IgD-negative memory B cell (primary cell): ENCODE measurements at regions not wholly inside any gene's neighbourhood (a gene's known extent, or its start where the extent isn't known, plus 50 kb on each side); places are given as distances from the start of the nearest gene placed in this dataset.

Experiments used
- H3K27ac Mint-ChIP-seq, 3 donors: one replicate each; pipeline ENCODE4 v1.8.0; 2020 to 2022; ENCODE audit warnings: mild to moderate bottlenecking in 3 of 3, mixed read lengths in 3 of 3, moderate library complexity in 1 of 3
- H3K27me3 Mint-ChIP-seq: one replicate; pipeline ENCODE4 v1.8.0; 2021; ENCODE audit warnings: mixed read lengths
- H3K36me3 Mint-ChIP-seq: one replicate; pipeline ENCODE4 v1.8.0; 2020; ENCODE audit warnings: mild to moderate bottlenecking, mixed read lengths
- H3K4me1 Mint-ChIP-seq, 3 donors: one replicate each; pipeline ENCODE4 v1.8.0; 2020 to 2022; ENCODE audit warnings: mixed read lengths in 3 of 3, mild to moderate bottlenecking in 1 of 3
- H3K4me3 Mint-ChIP-seq, 4 donors: one replicate each; pipeline ENCODE4 v1.8.0; 2020 to 2022; ENCODE audit warnings: mild to moderate bottlenecking in 4 of 4, mixed read lengths in 4 of 4, moderate library complexity in 3 of 4
- H3K9me3 Mint-ChIP-seq, 3 donors: one replicate each; pipeline ENCODE4 v1.8.0; 2020 to 2021; ENCODE audit warnings: mixed read lengths in 3 of 3, mild to moderate bottlenecking in 1 of 3

GRCh38 chr3:168990621-168991020 lies 672.9 kb downstream of the MECOM start:
- Mint-ChIP-seq H3K27ac (no peak overlapping the region), H3K4me1 (no peaks in the 10 kb centered on the region), H3K27me3 (no peaks in the 10 kb centered on the region), H3K4me3 (no peak overlapping the region), H3K9me3 (peaks cover 0 to 2% (median 1%) of the 10 kb centered on the region in 3 donors), H3K36me3 (no peaks in the 10 kb centered on the region)

- Mint-ChIP-seq H3K27me3 (no peaks in the 10 kb centered on the region), H3K9me3 (peaks cover 0 to 2% (median 1%) of the 10 kb centered on the region in 3 donors), H3K4me3 (no peak overlapping the region), H3K4me1 (no peaks in the 10 kb centered on the region), H3K27ac (no peak overlapping the region), H3K36me3 (no peaks in the 10 kb centered on the region)
These were observed 673.4 kb downstream of the MECOM start for GRCh38 chr3:168990134-168990533.

- H3K27me3 Mint-ChIP-seq: no peaks in the 10 kb centered on the region
- H3K4me3 Mint-ChIP-seq: no peak overlapping the region
- H3K36me3 Mint-ChIP-seq: no peaks in the 10 kb centered on the region
- no peaks in the 10 kb centered on the region for H3K4me1 Mint-ChIP-seq
- H3K27ac Mint-ChIP-seq: no peak overlapping the region
- H3K9me3 Mint-ChIP-seq: peaks cover 0 to 2% (median 1%) of the 10 kb centered on the region in 3 donors
These were observed 674.1 kb downstream of the MECOM start for GRCh38 chr3:168989396-168989795.

- H3K27me3 Mint-ChIP-seq: no peaks in the 10 kb centered on the region
- no peaks in the 10 kb centered on the region for H3K4me1 Mint-ChIP-seq
- H3K9me3 Mint-ChIP-seq: peaks cover 0 to 2% (median 1%) of the 10 kb centered on the region in 3 donors
- H3K36me3 Mint-ChIP-seq: no peaks in the 10 kb centered on the region
- H3K27ac Mint-ChIP-seq: no peak overlapping the region
- no peak overlapping the region for H3K4me3 Mint-ChIP-seq
These were observed 674.7 kb downstream of the MECOM start for GRCh38 chr3:168988853-168989252.

- Mint-ChIP-seq H3K4me3 (no peak overlapping the region), H3K4me1 (no peaks in the 10 kb centered on the region), H3K27ac (no peak overlapping the region), H3K9me3 (peaks cover 0 to 1% (median 0%) of the 10 kb centered on the region in 3 donors), H3K36me3 (no peaks in the 10 kb centered on the region), H3K27me3 (no peaks in the 10 kb centered on the region)
These were observed 678.6 kb downstream of the MECOM start for GRCh38 chr3:168984872-168985271.

GRCh38 chr3:168983046-168983445 lies 680.5 kb downstream of the MECOM start:
- Mint-ChIP-seq H3K4me1 (no peaks in the 10 kb centered on the region), H3K9me3 (peaks cover 0 to 1% (median 0%) of the 10 kb centered on the region in 3 donors), H3K27ac (no peak overlapping the region), H3K36me3 (no peaks in the 10 kb centered on the region), H3K4me3 (no peak overlapping the region), H3K27me3 (no peaks in the 10 kb centered on the region)

GRCh38 chr3:168981396-168981795 lies 682.1 kb downstream of the MECOM start:
- no peaks in the 10 kb centered on the region for H3K4me1 Mint-ChIP-seq
- no peaks in the 10 kb centered on the region for H3K36me3 Mint-ChIP-seq
- no peak overlapping the region for H3K27ac Mint-ChIP-seq
- no peaks in the 10 kb centered on the region for H3K27me3 Mint-ChIP-seq
- no peaks in the 10 kb centered on the region for H3K9me3 Mint-ChIP-seq
- no peak overlapping the region for H3K4me3 Mint-ChIP-seq

- Mint-ChIP-seq H3K27ac (no peak overlapping the region), H3K4me1 (no peaks in the 10 kb centered on the region), H3K9me3 (no peaks in the 10 kb centered on the region), H3K36me3 (no peaks in the 10 kb centered on the region), H3K4me3 (no peak overlapping the region), H3K27me3 (no peaks in the 10 kb centered on the region)
These were observed 685.7 kb downstream of the MECOM start for GRCh38 chr3:168977716-168978374.

GRCh38 chr3:168976969-168977368 lies 686.5 kb downstream of the MECOM start:
- no peak overlapping the region for H3K4me3 Mint-ChIP-seq
- H3K27me3 Mint-ChIP-seq: no peaks in the 10 kb centered on the region
- H3K27ac Mint-ChIP-seq: no peak overlapping the region
- no peaks in the 10 kb centered on the region for H3K9me3 Mint-ChIP-seq
- H3K4me1 Mint-ChIP-seq: no peaks in the 10 kb centered on the region
- H3K36me3 Mint-ChIP-seq: no peaks in the 10 kb centered on the region

- Mint-ChIP-seq H3K9me3 (no peaks in the 10 kb centered on the region), H3K36me3 (no peaks in the 10 kb centered on the region), H3K4me3 (no peak overlapping the region), H3K4me1 (no peaks in the 10 kb centered on the region), H3K27me3 (no peaks in the 10 kb centered on the region), H3K27ac (no peak overlapping the region)
These were observed 687.9 kb downstream of the MECOM start for GRCh38 chr3:168975576-168975975.

GRCh38 chr3:168974617-168975403 lies 688.7 kb downstream of the MECOM start:
- no peak overlapping the region for H3K4me3 Mint-ChIP-seq
- H3K9me3 Mint-ChIP-seq: no peaks in the 10 kb centered on the region
- no peak overlapping the region for H3K27ac Mint-ChIP-seq
- H3K27me3 Mint-ChIP-seq: no peaks in the 10 kb centered on the region
- H3K36me3 Mint-ChIP-seq: no peaks in the 10 kb centered on the region
- H3K4me1 Mint-ChIP-seq: no peaks in the 10 kb centered on the region

GRCh38 chr3:168973897-168974296 lies 689.6 kb downstream of the MECOM start:
- no peaks in the 10 kb centered on the region for H3K9me3 Mint-ChIP-seq
- H3K4me1 Mint-ChIP-seq: no peaks in the 10 kb centered on the region
- no peak overlapping the region for H3K27ac Mint-ChIP-seq
- H3K36me3 Mint-ChIP-seq: no peaks in the 10 kb centered on the region
- no peaks in the 10 kb centered on the region for H3K27me3 Mint-ChIP-seq
- H3K4me3 Mint-ChIP-seq: no peak overlapping the region

- Mint-ChIP-seq H3K36me3 (no peaks in the 10 kb centered on the region), H3K9me3 (no peaks in the 10 kb centered on the region), H3K27ac (no peak overlapping the region), H3K4me3 (no peak overlapping the region), H3K27me3 (no peaks in the 10 kb centered on the region), H3K4me1 (no peaks in the 10 kb centered on the region)
These were observed 690.3 kb downstream of the MECOM start for GRCh38 chr3:168973206-168973605.

- Mint-ChIP-seq H3K27ac (no peak overlapping the region), H3K4me3 (no peak overlapping the region), H3K9me3 (no peaks in the 10 kb centered on the region), H3K36me3 (no peaks in the 10 kb centered on the region), H3K4me1 (no peaks in the 10 kb centered on the region), H3K27me3 (no peaks in the 10 kb centered on the region)
These were observed 694.9 kb downstream of the MECOM start for GRCh38 chr3:168968609-168969008.

GRCh38 chr3:168964736-168965135 lies 698.8 kb downstream of the MECOM start:
- no peaks in the 10 kb centered on the region for H3K4me1 Mint-ChIP-seq
- H3K27me3 Mint-ChIP-seq: no peaks in the 10 kb centered on the region
- H3K27ac Mint-ChIP-seq: no peak overlapping the region
- no peak overlapping the region for H3K4me3 Mint-ChIP-seq
- no peaks in the 10 kb centered on the region for H3K36me3 Mint-ChIP-seq
- peaks cover 0 to 6% (median 0%) of the 10 kb centered on the region in 3 donors for H3K9me3 Mint-ChIP-seq

- Mint-ChIP-seq H3K4me3 (no peak overlapping the region), H3K9me3 (peaks cover 0 to 6% (median 0%) of the 10 kb centered on the region in 3 donors), H3K27me3 (no peaks in the 10 kb centered on the region), H3K36me3 (no peaks in the 10 kb centered on the region), H3K27ac (no peak overlapping the region), H3K4me1 (no peaks in the 10 kb centered on the region)
These were observed 702.2 kb downstream of the MECOM start for GRCh38 chr3:168961271-168961670.
